ENCODE measurements at regions not wholly inside any gene's neighbourhood (a gene's known extent, or its start where the extent isn't known, plus 50 kb on each side); places are given as distances from the start of the nearest gene placed in this dataset.

DNA sequence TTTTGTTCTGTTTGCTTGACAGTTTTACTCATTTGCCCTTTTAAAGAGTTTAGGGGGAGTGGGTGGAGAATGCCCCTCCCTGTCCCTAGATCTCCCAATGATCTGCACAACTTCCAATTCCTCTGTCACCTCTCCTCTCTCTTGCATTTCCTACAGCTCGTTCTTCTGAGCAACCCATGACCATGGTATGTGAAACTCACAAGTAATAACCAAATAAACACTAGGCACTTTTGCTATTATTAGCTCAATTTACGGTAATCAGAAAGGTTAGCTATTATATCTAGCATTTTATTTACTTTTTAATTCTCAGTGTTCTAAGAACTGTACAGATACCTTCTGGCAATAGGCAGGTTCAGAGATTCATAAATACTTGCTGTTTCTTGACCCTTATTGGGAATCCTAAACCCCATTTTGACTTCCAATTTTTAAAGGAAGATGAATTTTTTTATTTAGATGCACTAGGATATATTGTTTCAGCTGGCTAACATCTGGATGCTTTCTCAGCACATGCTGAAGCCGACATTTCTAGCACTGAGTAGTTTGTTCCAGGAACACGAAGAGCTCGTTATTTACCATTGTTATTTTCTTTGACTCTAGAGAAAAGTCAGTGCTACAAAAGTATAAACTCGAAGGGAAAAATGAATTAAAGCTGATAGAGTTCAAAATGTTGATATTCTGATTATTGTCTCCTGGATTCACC lies 194.7 kb upstream of the TLL1 start:
- 66 to 68% methylated on average over 6 of the region's 6 CpGs for WGBS, 2 donors
- DNase-seq (ENCODE audit: low spot score in 2 of 2): no peak
- no peak for TF ChIP-seq POLR2A (IDR thresholded peaks at IDR 0.05)
- TF ChIP-seq, protein P1, sequence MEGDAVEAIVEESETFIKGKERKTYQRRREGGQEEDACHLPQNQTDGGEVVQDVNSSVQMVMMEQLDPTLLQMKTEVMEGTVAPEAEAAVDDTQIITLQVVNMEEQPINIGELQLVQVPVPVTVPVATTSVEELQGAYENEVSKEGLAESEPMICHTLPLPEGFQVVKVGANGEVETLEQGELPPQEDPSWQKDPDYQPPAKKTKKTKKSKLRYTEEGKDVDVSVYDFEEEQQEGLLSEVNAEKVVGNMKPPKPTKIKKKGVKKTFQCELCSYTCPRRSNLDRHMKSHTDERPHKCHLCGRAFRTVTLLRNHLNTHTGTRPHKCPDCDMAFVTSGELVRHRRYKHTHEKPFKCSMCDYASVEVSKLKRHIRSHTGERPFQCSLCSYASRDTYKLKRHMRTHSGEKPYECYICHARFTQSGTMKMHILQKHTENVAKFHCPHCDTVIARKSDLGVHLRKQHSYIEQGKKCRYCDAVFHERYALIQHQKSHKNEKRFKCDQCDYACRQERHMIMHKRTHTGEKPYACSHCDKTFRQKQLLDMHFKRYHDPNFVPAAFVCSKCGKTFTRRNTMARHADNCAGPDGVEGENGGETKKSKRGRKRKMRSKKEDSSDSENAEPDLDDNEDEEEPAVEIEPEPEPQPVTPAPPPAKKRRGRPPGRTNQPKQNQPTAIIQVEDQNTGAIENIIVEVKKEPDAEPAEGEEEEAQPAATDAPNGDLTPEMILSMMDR (IDR thresholded peaks at IDR 0.05): no peak
- intact Hi-C loops (cut with DNase I; ENCODE audit: low total_unique reads): no loop called here
- H3K4me3 ChIP-seq (ENCODE audit: low read depth, poor library complexity, severe bottlenecking): no peak overlapping the region

DNA sequence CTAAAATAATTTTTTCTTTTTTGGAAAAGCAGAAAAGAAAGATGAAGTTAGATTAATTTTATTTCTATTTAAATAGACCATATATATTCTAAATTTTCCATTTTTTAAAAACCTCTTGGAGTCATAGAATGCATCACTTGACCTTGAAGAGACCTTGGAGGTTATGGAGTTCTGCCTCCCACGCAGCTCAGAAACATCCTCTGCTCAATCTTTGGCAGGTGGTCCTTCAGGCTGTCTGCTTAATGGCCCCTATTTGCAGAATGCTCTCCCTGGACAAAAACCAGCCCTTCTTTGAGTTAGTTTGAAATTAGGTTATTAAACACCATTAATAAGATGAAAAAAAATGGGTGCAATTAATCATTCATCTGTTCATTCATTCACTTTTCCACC lies 194.1 kb upstream of the TLL1 start:
- intact Hi-C loops (cut with DNase I; ENCODE audit: low total_unique reads): no loop called here
- 88 to 96% methylated on average over 1 of the region's 1 CpG for WGBS, 2 donors
- no peak for TF ChIP-seq POLR2A (IDR thresholded peaks at IDR 0.05)
- TF ChIP-seq, protein P1 (IDR thresholded peaks at IDR 0.05): no peak
- no peak overlapping the region for H3K4me3 ChIP-seq (ENCODE audit: low read depth, poor library complexity, severe bottlenecking)
- no peak for DNase-seq (ENCODE audit: low spot score in 2 of 2)

DNA sequence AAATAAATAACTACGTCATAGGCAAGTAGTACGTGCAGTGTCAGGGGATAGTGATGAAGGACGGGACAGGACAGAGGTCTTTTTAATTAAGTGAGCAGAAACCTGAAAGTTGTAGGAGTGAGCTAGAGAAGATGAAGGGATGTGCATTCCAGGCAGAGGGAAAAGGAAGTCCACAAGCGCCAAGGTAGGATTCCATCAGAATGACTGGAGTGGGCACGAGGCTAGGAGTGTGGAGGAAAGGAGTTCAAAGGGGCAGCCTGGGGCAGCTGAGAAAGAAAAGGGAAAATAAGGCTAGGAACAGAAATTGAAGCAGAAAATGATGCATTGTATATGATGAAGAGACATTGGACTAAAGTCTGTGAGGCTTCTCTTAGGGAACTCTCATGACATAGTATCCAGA lies 192.2 kb upstream of the TLL1 start:
- H3K4me3 ChIP-seq (ENCODE audit: low read depth, poor library complexity, severe bottlenecking): no peak overlapping the region
- TF ChIP-seq, protein P1 (IDR thresholded peaks at IDR 0.05): no peak
- TF ChIP-seq POLR2A (IDR thresholded peaks at IDR 0.05): no peak
- intact Hi-C loops (cut with DNase I; ENCODE audit: low total_unique reads): no loop called here
- WGBS, 2 donors: 89 to 93% methylated on average over 5 of the region's 5 CpGs
- DNase-seq (ENCODE audit: low spot score in 2 of 2): no peak

DNA sequence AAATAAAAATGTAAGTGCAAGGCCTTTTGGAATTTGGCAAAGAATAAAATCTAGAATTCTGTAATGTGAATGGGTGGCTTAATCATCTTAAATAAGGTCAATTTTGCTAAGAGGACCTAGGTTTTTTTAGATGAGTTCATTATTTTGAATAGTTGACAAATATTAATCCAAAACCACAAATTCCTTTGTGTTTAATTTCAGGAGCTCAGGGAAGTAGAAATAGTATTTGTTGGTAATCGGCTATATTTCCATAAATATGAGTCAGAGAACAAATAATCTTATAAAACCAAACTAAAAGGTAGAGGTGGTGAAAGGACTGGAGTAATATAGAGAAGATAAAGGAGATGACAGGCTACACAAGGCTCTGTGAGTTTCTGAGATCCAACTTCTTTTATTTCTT lies 190.4 kb upstream of the TLL1 start:
- intact Hi-C loops (cut with DNase I; ENCODE audit: low total_unique reads): no loop called here

DNA sequence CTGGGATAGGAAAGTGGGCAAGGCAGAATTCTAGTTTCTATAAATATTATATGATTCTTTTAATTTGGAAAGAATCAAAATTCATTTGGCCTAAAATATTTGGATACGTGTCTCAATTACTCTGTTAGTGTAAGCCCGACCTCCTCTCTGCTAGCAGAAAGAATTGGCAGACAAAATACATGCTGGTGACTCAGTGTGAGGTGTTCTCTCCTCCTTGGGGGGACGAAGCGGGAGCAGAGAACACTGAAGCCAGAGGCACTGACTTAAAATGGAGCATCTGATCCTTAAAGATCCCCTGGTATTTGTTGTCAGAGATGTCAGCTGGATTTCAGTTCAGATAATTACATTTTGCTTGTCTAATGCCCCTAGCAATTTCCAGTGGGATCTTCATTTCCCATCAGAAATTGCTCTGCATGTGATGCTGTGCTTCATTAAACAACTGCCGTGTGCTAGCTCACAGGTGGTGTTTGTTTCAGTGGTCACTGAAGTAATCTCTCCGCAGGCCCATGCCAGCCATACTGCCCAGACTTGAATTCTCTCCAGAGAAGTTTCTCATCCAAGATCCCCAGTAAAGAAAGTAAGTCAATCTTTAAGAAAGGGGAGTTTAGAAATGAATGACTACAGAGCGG lies 188.7 kb upstream of the TLL1 start:
- TF ChIP-seq, protein P1 (IDR thresholded peaks at IDR 0.05): no peak
- no peak overlapping the region for H3K4me3 ChIP-seq (ENCODE audit: low read depth, poor library complexity, severe bottlenecking)
- DNase-seq (ENCODE audit: low spot score in 2 of 2): no peak
- 52 to 54% methylated on average over 7 of the region's 7 CpGs for WGBS, 2 donors
- intact Hi-C loops (cut with DNase I; ENCODE audit: low total_unique reads): no loop called here

More for the DNA sequence above, 190.4 kb upstream of the TLL1 start:
- H3K4me3 ChIP-seq (ENCODE audit: low read depth, poor library complexity, severe bottlenecking): no peak overlapping the region
- no peak for DNase-seq (ENCODE audit: low spot score in 2 of 2)
- TF ChIP-seq, protein P1 (IDR thresholded peaks at IDR 0.05): no peak
- no peak for TF ChIP-seq POLR2A (IDR thresholded peaks at IDR 0.05)
- 50 to 89% methylated on average over 1 of the region's 1 CpG for WGBS, 2 donors

Measured in lower leg skin (tissue), 4 donors.